ENCODE measurements at regions not wholly inside any gene's neighbourhood (a gene's known extent, or its start where the extent isn't known, plus 50 kb on each side); places are given as distances from the start of the nearest gene placed in this dataset.

- no peak overlapping the region for H3K4me3 ChIP-seq (ENCODE audit: low read depth in 1 of 2, low read length in 2 of 2)
- no peak for ATAC-seq (ENCODE audit: insufficient read depth, low read depth)
- H3K27me3 ChIP-seq (ENCODE audit: insufficient read depth, low read length, poor library complexity), result no peaks in the 10 kb centered on the region
- DNase-seq, result no peak
- no peak overlapping the region for H3K4me2 ChIP-seq (ENCODE audit: insufficient read depth, low read length)
- H3K36me3 ChIP-seq (ENCODE audit: insufficient read depth, low read length), result no peaks in the 10 kb centered on the region
- H3K79me2 ChIP-seq (ENCODE audit: insufficient read depth, low read length), result no peaks in the 10 kb centered on the region
- no peaks in the 10 kb centered on the region for H3K9me3 ChIP-seq (ENCODE audit: insufficient read depth, low read length, severe bottlenecking)
- H3K4me1 ChIP-seq (ENCODE audit: insufficient read depth, low read length), result no peaks in the 10 kb centered on the region
- H4K20me1 ChIP-seq (ENCODE audit: insufficient read depth, low read length), result no peaks in the 10 kb centered on the region
- TF ChIP-seq CTCF (IDR thresholded peaks at IDR 0.05; ENCODE audit: borderline replicate concordance, extremely low read depth, low read length, poor library complexity, severe bottlenecking) (no peak), EZH2 (IDR thresholded peaks at IDR 0.05; ENCODE audit: borderline replicate concordance, low read depth, low read length, severe bottlenecking) (no peak)
- no peak overlapping the region for H3K9ac ChIP-seq (ENCODE audit: low read depth, low read length)
- no peak overlapping the region for H3K27ac ChIP-seq (ENCODE audit: low read length)
- no peak overlapping the region for H2AFZ ChIP-seq (ENCODE audit: low read depth, low read length)
These were observed 78.9 kb downstream of the UNCX start for GRCh38 chr7:1311406-1312135.

GRCh38 chr7:1312136-1313070 is 79.7 kb downstream of the UNCX start:
- Histone ChIP-seq H3K9ac (ENCODE audit: low read depth, low read length) (no peak overlapping the region), H3K4me2 (ENCODE audit: insufficient read depth, low read length) (no peak overlapping the region), H2AFZ (ENCODE audit: low read depth, low read length) (no peak overlapping the region), H3K4me1 (ENCODE audit: insufficient read depth, low read length) (no peaks in the 10 kb centered on the region), H3K27ac (ENCODE audit: low read length) (no peak overlapping the region), H3K79me2 (ENCODE audit: insufficient read depth, low read length) (no peaks in the 10 kb centered on the region), H4K20me1 (ENCODE audit: insufficient read depth, low read length) (no peaks in the 10 kb centered on the region), H3K4me3 (ENCODE audit: low read depth in 1 of 2, low read length in 2 of 2) (no peak overlapping the region), H3K36me3 (ENCODE audit: insufficient read depth, low read length) (no peaks in the 10 kb centered on the region), H3K9me3 (ENCODE audit: insufficient read depth, low read length, severe bottlenecking) (no peaks in the 10 kb centered on the region), H3K27me3 (ENCODE audit: insufficient read depth, low read length, poor library complexity) (no peaks in the 10 kb centered on the region)
- DNase-seq (no peak), ATAC-seq (ENCODE audit: insufficient read depth, low read depth) (no peak)
- TF ChIP-seq CTCF (IDR thresholded peaks at IDR 0.05; ENCODE audit: borderline replicate concordance, extremely low read depth, low read length, poor library complexity, severe bottlenecking), result no peak
- no peak for TF ChIP-seq EZH2 (IDR thresholded peaks at IDR 0.05; ENCODE audit: borderline replicate concordance, low read depth, low read length, severe bottlenecking)

GRCh38 chr7:1313613-1314012 is 80.9 kb downstream of the UNCX start:
- no peak for DNase-seq
- H3K9me3 ChIP-seq (ENCODE audit: insufficient read depth, low read length, severe bottlenecking), result no peaks in the 10 kb centered on the region
- no peak for ATAC-seq (ENCODE audit: insufficient read depth, low read depth)
- no peaks in the 10 kb centered on the region for H3K36me3 ChIP-seq (ENCODE audit: insufficient read depth, low read length)
- no peak overlapping the region for H3K4me3 ChIP-seq (ENCODE audit: low read depth in 1 of 2, low read length in 2 of 2)
- no peak overlapping the region for H3K9ac ChIP-seq (ENCODE audit: low read depth, low read length)
- H3K27me3 ChIP-seq (ENCODE audit: insufficient read depth, low read length, poor library complexity), result no peaks in the 10 kb centered on the region
- no peak overlapping the region for H3K4me2 ChIP-seq (ENCODE audit: insufficient read depth, low read length)
- no peaks in the 10 kb centered on the region for H4K20me1 ChIP-seq (ENCODE audit: insufficient read depth, low read length)
- TF ChIP-seq EZH2 (IDR thresholded peaks at IDR 0.05; ENCODE audit: borderline replicate concordance, low read depth, low read length, severe bottlenecking), result no peak
- TF ChIP-seq CTCF (IDR thresholded peaks at IDR 0.05; ENCODE audit: borderline replicate concordance, extremely low read depth, low read length, poor library complexity, severe bottlenecking), result no peak
- H3K27ac ChIP-seq (ENCODE audit: low read length), result no peak overlapping the region
- no peaks in the 10 kb centered on the region for H3K79me2 ChIP-seq (ENCODE audit: insufficient read depth, low read length)
- no peaks in the 10 kb centered on the region for H3K4me1 ChIP-seq (ENCODE audit: insufficient read depth, low read length)
- no peak overlapping the region for H2AFZ ChIP-seq (ENCODE audit: low read depth, low read length)

Measured in DND-41 (cell line).